ENCODE measurements at regions not wholly inside any gene's neighbourhood (a gene's known extent, or its start where the extent isn't known, plus 50 kb on each side); places are given as distances from the start of the nearest gene placed in this dataset.

DNA sequence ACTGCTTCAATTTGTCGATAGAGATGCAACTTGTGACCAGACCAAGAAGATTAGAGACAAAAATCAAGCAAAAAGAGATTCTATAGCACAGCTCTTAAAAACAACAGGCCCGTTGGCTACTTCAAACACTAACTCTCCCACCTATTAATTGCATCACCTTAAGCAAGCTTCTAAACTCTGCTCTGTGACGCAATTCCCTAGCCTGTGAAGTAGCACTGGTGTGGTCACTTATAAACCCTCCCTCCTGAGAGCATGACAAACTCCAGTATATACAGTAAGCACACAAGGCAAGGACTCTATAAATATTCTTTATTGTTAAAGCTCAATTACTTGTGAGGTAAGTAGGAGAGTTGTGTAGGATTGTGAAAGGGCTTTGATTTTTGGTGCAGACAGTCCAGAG lies 72.3 kb downstream of the CMPK2 start:
- Histone ChIP-seq H3K9me3 (no peaks in the 10 kb centered on the region), H3K4me3 (no peak overlapping the region), H3K4me1 (no peaks in the 10 kb centered on the region), H3K36me3 (no peaks in the 10 kb centered on the region), H3K27ac (replicated peaks in 1 of 4) (no peak overlapping the region), H3K27me3 (no peaks in the 10 kb centered on the region)
- WGBS = 84% methylated on average over 3 of the region's 3 CpGs
- intact Hi-C loops (cut with DNase I) = no loop called here
- no peak for DNase-seq (ENCODE audit: extremely low spot score)
- TF ChIP-seq EP300 (IDR thresholded peaks at IDR 0.05) (no peak), POLR2A (IDR thresholded peaks at IDR 0.05; ENCODE audit: low read depth) (no peak)

DNA sequence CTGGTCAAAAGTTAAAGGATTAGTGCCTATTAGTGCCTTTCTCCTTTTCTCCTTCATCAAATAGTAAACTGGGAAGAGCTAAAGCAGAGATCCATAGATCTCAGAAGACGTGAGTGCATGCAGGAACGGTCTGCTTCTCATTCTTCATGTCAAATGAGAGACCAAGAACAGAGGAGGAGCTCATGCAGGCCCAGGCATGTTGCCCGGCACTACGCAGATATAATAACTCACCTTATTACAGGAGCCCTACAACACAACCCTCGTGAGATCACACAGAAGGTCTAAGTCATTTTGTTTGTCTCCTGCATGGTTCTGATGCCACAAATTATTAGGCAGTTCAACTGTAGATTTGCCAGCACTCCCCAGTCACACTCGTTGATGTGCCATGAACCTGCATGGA lies 71.8 kb downstream of the CMPK2 start:
- Histone ChIP-seq H3K27ac (replicated peaks in 1 of 4) (no peak overlapping the region), H3K36me3 (no peaks in the 10 kb centered on the region), H3K4me3 (no peak overlapping the region), H3K4me1 (no peaks in the 10 kb centered on the region), H3K27me3 (no peaks in the 10 kb centered on the region), H3K9me3 (no peaks in the 10 kb centered on the region)
- TF ChIP-seq EP300 (IDR thresholded peaks at IDR 0.05) = no peak
- no peak for TF ChIP-seq POLR2AphosphoS5 (IDR thresholded peaks at IDR 0.05)
- 68% methylated on average over 6 of the region's 6 CpGs for WGBS
- no peak for DNase-seq (ENCODE audit: extremely low spot score)
- intact Hi-C loops (cut with DNase I) = no loop called here

DNA sequence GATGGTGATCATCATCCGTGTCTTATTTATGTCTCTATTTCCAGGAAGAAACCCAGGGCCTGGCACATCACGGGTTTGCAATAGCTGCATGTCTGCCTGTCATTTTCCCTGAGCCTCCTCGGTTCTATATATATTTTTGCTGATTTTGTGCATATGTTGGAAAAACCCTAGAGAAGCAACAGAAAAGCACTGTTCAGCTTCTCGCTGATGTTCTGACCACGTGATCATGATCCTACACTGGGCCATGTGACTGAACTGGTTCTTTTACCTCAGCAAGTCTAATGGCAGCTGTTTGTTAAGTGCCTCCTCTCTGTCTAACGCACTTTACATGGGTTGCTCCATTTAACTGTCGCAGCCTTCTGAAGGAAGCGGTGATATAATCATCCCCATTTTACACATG lies 71.3 kb downstream of the CMPK2 start:
- no peaks in the 10 kb centered on the region for H3K27me3 ChIP-seq
- DNase-seq (ENCODE audit: extremely low spot score) = no peak
- H3K4me1 ChIP-seq = no peaks in the 10 kb centered on the region
- no peak overlapping the region for H3K27ac ChIP-seq (replicated peaks in 1 of 4)
- no peak for TF ChIP-seq CTCF (IDR thresholded peaks at IDR 0.05)
- TF ChIP-seq EP300 (IDR thresholded peaks at IDR 0.05) = no peak
- no peak for TF ChIP-seq POLR2AphosphoS5 (IDR thresholded peaks at IDR 0.05)
- TF ChIP-seq POLR2A (IDR thresholded peaks at IDR 0.05; ENCODE audit: low read depth) = no peak
- no peaks in the 10 kb centered on the region for H3K36me3 ChIP-seq
- H3K4me3 ChIP-seq = no peak overlapping the region
- H3K9me3 ChIP-seq = no peaks in the 10 kb centered on the region
- intact Hi-C loops (cut with DNase I) = no loop called here
- 96% methylated on average over 8 of the region's 8 CpGs for WGBS

Small RNAs in the stretch of these regions (small RNA-seq; reads per million reads assigned to genes)
- gene MIR7158 = 0 reads per million in 3 donors
